GDM1 (cell line): ENCODE measurements at regions not wholly inside any gene's neighbourhood (a gene's known extent, or its start where the extent isn't known, plus 50 kb on each side); places are given as distances from the start of the nearest gene placed in this dataset.

Experiments
- DNase-seq: peaks from one replicate; lab custom pipeline; 2025; lab: John Stamatoyannopoulos, UW

- DNase-seq, result no peak
These were observed 97.4 kb upstream of the THY1 start for GRCh38 chr11:119520400-119520799.

- no peak for DNase-seq
These were observed 96.8 kb upstream of the THY1 start for GRCh38 chr11:119519796-119520195.

GRCh38 chr11:119518746-119519730, 96.1 kb upstream of the THY1 start:
- no peak for DNase-seq

GRCh38 chr11:119515771-119516400, 92.9 kb upstream of the THY1 start:
- DNase-seq, result no peak

- DNase-seq, result no peak
These were observed 90.8 kb upstream of the THY1 start for GRCh38 chr11:119513806-119514170.

- no peak for DNase-seq
These were observed 90.3 kb upstream of the THY1 start for GRCh38 chr11:119513131-119513805.

- no peak for DNase-seq
These were observed 89.4 kb upstream of the THY1 start for GRCh38 chr11:119512369-119512768.

GRCh38 chr11:119511614-119512306, 88.8 kb upstream of the THY1 start:
- DNase-seq, result no peak

GRCh38 chr11:119509969-119510401, 87.0 kb upstream of the THY1 start:
- no peak for DNase-seq

GRCh38 chr11:119509282-119509841, 86.4 kb upstream of the THY1 start:
- no peak for DNase-seq

GRCh38 chr11:119506436-119506835, 83.5 kb upstream of the THY1 start:
- DNase-seq, result no peak

- DNase-seq, result no peak
These were observed 82.9 kb upstream of the THY1 start for GRCh38 chr11:119505861-119506260.

GRCh38 chr11:119505071-119505470, 82.1 kb upstream of the THY1 start:
- no peak for DNase-seq

GRCh38 chr11:119504371-119504770, 81.4 kb upstream of the THY1 start:
- DNase-seq, result no peak

- DNase-seq, result no peak
These were observed 78.9 kb upstream of the THY1 start for GRCh38 chr11:119501777-119502405.

- DNase-seq, result no peak
These were observed 74.7 kb upstream of the THY1 start for GRCh38 chr11:119497717-119498116.

- no peak for DNase-seq
These were observed 74.0 kb upstream of the THY1 start for GRCh38 chr11:119496997-119497396.

- DNase-seq, result no peak
These were observed 73.5 kb upstream of the THY1 start for GRCh38 chr11:119496469-119496868.

GRCh38 chr11:119493712-119494111, 70.7 kb upstream of the THY1 start:
- DNase-seq, result no peak

GRCh38 chr11:119491753-119492510, 69.0 kb upstream of the THY1 start:
- DNase-seq, result no peak
